Dermis blood vessel endothelial cell (primary cell): ENCODE measurements at regions not wholly inside any gene's neighbourhood (a gene's known extent, or its start where the extent isn't known, plus 50 kb on each side); places are given as distances from the start of the nearest gene placed in this dataset.

Experiments used
- DNase-seq: peaks from one replicate; pipeline ENCODE4 v3.0.0; 2010

DNA sequence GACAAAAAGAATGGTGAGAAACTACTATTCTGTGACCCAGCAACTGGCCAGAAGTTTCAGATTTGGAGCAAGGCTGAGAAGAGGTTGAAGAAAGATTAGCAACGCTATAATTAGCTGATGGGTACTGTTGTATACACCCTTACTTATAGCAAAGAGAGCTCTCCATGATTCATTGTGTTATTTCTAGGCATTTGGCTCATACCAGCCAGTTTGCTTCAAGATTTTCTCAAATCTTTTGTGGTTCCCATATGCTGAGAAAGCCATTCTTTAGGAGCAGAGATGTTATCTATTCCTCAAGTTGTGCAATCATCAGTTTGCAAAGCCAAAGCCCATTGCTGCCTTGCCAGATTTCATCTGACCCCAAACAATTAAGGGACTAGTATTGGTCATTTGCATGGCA, 179.4 kb downstream of the ETS1 start:
- no peak for DNase-seq

DNA sequence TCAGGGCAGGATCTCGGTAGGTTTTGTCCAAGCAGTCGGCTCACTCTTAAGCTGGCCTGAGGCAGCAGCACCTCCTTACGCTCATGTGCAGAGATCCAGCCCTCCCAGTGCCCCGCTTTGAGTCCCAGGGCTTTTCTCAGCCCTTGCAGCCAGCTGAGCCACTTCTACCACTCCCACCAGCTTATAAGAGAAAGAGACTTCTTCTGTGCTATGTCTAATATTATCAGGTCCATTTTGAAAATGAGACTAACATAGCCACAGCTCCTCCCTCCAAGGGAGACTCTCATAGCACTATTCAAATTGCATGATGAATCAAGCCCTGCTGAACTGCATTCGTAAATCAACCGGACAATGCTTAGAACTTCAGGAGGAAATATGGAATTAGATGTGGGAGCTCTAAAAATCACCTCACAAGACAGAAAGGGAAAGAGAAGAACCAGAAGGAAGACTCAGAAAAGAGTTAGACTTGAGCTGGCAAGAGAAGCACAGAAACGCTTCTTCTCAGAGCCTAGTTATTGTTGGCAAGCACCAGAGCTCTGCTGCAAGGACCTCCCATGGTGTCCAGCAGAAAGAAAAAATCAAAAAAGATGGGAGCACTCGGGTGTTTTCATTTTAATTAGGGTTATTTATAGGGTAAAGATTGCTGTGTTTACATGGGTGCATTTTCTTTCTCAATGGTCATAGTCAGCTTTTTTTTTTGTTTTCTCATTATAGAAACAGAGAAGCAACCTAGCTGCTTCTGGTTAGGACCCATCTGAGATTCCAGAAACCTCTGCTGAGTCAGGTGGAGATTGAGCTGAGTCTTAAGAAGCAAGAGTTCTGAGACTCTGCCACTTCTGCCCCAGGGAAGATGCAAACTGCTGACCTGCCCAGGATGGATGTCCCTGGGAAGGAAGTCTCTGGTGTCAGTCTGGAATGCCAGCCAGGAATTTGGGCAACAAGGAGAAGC, 181.4 kb downstream of the ETS1 start:
- no peak for DNase-seq

DNA sequence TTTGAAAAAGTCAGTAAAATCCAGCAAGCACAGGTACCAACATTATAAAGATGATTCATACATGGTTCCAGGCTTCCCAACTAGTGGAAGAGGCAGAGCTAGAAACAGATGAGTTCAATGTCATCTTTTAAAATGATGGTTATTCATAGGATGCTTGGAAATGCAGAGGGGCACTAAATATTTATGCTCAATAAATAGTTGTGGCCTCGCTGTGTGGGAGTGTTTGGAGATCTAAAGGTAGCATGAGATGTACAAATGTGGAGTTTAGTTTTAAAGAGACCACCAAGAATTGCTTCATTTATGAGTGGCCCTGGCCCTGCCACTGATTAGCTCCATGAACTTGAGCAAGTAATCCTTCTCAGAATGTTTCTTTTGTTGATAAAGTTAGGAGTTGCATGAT, 182.2 kb downstream of the ETS1 start:
- DNase-seq: no peak

DNA sequence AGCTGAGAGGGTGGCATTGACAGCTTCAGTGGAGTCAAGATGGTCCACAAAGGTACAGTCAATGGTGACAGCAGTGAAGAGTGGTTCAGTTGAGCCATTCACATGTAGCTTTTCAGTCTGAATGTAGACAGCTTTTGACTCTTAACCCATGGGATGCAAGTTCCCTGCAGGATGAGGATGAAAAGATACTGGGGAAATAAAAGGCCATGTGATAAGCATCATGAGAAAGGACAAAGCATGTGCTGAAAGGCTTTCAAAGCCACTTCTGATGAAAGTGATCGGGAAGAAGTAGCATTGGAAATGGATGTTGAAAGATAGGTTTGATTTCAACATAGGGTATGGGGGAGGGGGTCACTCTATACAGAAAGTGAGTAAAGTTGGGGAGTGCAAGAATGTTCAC, 182.9 kb downstream of the ETS1 start:
- DNase-seq: no peak

- DNase-seq: no peak
Observed at GRCh38 chr11:128400382-128401203, 186.8 kb downstream of the ETS1 start.

DNA sequence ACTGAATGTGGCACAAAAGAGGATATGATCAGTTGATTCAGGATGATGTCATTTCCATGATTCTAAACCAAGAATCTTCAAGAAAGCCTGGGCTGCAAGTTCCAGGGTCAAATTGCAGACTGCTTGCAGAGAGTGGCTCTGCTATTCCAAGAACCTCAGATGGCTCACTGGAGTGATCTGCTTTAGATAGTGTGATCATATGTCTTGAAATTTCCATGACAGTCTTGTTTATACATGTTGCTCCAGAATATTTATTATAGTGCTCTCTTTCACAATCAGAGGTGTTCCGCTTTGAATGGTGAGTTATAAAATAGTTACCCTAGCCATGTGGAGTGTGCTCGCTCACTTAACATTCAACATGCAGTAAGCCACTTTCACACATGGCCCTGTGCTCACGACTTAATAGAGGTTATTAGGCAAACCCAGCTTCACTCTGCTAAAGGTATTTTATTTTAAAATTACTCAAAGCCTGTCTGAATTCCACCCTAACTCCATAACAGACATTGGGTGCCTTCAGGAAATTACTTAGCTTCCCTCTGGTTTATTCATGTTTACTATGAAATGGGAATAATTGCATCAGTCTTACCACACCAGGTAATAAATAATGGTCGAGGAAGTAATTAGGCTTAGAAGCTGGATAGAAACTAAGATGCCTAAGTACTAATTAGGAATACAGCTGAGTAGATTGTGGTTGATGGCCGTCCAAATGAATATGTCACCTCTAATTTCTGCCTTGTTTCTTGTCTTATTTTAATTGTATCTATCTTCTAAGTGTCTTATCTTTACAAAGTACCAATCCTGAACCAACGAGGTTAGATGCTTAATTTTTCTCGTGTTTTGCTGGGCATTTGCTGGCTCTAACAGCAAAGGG, 187.9 kb downstream of the ETS1 start:
- peak; percentile 59 for DNase-seq

DNA sequence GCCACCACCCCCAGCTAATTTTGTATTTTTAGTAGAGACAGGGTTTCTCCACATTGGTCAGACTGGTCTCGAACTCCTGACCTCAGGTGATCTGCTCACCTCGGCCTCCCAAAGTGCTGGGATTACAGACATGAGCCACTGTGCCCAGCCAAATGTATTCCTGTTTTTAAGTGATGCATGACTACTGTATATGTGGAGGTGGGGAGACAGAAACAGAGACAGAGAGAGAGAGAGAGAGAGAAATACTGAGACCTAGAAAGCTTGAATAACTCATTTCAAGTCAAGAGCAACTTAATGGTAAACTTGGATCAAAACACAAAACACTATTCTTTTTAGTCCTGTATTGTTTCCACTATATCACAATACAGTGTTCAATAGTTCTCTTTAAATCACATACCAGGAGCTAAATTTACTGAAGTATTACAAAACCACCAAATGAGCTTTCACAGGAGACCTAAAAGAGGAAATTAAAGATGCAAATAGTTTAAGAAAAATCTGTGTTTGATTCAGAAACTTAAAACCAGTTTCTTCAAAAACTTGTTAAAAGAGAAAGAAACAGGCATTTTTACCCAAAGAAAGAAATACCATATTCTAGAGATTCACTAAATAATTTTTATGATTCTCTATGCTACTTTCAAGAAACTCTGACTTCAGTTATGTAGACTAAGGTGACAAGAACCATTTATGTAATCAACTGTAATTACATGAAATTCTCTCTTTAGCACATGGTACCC, 188.7 kb downstream of the ETS1 start:
- no peak for DNase-seq

GRCh38 chr11:128397362-128397761, 190.0 kb downstream of the ETS1 start:
- DNase-seq: no peak

DNA sequence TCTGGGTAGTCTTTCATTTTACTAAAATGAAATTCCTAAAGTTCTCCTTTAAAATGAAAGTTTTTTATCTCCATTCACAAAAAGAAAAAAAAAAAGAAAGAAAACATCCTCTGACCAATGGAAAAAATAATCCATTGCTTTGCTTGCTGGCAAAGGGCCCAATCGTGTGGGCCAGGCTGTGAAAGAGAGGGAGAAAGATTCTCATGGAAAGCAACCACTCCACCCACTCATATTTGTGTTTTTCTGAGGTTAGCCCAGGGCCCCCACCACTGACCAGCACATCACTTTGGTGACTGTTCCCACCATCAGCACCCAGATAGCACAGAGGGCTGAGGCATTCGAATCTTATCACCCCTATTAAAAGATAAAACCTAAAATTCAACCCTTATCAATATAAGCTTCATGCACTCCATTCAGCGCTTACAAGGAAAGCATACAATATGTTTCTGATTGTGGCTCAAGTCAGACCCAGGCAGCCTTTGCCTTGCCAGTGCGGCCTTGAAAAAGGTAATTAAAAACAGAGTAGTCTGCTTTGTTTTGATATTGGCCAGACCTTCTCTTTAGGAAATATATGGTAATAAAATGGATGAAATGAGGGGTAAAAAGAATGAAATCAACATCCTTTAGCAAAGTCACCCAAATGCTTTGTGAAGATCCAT, 192.8 kb downstream of the ETS1 start:
- DNase-seq: peak; percentile 69

DNA sequence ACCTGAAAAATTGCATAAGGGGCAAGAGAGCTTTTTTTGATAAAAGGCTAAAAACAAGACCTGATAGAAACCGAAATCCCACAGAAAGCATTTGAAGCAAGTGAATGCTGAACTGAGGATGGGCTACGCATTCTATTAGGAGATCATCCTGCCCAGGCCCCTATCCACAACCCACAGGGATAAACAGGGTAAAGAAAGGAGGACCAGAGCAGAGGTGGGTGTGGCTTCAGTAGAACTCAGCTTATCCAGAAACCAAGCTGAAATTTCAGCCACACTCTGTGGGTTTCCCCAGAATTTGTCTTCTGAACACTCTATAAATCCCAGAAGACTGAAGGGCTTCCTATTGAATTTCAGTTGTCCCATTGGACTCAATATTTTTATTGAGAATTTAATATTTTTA, 195.1 kb downstream of the ETS1 start:
- no peak for DNase-seq

DNA sequence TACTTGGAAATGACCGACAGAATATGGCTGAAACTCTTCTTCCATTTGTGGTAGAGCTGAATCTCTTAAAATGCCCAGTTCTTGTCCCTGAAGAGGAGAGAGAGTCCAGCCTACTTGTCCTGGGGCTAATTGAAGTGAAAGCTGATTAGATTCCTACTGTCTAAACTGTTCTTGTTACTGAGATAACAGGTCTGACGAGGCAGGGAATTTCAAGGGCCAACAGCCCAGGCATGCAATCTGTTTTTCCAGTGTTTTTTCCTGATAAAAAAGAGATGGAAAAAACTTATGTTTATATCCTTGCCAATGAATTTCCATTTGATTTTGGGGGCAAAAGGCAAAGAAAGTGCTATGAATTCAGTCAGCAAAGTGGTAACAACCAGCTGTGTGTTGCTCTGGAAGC, 195.5 kb downstream of the ETS1 start:
- no peak for DNase-seq

DNA sequence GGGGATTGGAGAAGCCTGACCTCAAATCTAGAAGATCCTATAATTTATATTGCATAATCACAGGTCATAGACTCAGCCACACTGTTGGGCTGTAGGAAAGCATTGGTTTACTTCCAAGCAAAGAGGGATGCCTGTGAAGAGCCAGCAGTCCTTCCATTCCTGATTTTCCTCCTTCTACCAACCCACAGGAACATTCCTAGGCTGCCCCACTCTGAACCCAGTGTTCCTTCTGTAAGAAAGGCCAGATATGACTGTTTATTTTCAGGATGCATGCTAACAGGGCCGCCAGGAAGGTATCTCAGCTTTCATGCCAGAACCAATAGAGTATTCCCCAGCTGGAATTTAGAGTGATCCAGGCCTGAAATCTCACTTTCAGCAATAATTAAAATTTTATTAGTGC, 197.1 kb downstream of the ETS1 start:
- no peak for DNase-seq

DNA sequence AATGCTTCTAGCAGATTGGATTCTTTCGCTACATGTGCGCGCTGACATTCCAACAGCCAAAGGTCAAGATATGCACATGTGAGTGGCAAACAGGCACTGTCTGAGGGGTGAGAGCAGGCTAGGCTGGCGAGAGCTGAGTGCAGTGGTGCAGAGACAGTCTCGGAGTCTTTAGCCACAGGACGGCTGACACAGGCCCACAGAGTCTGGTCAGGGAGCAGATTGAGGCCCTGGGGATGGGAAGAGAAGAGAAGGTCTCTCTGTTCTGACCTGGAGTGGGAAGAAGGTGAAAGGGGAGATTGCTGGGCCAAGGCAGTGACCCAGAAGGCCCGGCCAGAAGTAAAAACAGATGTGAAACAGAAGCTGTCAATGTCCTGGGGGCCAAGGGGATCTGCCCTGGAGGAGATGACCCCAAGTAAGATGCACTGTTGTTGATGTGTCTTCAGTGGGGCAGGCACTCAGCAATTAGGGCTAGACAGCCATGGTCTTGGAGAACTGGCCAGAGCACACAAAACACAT, 197.8 kb downstream of the ETS1 start:
- DNase-seq: no peak

DNA sequence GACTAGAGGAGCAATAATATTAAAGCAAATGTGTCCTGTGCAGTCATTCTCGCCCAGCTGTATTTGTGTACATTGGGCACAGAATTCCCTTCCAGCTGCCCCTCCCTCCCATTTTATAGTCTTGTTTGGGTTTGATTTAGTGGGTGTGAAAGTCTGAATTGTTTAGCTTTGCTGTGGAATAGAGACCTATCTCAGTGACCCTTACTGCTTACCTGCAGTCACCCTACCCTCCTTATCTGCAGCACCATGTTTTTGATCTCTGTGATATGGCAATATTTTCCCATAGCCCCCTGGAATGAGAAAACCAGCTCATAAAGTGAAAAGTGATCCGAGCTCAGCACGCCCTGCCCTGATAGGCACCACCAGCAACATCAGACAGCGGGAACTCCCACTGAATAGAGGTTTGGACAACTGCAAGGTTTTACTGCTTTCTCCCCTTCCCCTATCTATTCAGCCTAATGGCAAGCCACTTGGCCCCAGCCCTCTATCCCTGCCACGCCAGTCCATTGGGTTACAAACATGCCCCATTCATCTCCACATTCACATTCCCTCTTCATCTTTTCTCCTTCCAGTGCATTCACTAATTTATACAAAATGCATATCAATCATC, 199.0 kb downstream of the ETS1 start:
- no peak for DNase-seq

DNA sequence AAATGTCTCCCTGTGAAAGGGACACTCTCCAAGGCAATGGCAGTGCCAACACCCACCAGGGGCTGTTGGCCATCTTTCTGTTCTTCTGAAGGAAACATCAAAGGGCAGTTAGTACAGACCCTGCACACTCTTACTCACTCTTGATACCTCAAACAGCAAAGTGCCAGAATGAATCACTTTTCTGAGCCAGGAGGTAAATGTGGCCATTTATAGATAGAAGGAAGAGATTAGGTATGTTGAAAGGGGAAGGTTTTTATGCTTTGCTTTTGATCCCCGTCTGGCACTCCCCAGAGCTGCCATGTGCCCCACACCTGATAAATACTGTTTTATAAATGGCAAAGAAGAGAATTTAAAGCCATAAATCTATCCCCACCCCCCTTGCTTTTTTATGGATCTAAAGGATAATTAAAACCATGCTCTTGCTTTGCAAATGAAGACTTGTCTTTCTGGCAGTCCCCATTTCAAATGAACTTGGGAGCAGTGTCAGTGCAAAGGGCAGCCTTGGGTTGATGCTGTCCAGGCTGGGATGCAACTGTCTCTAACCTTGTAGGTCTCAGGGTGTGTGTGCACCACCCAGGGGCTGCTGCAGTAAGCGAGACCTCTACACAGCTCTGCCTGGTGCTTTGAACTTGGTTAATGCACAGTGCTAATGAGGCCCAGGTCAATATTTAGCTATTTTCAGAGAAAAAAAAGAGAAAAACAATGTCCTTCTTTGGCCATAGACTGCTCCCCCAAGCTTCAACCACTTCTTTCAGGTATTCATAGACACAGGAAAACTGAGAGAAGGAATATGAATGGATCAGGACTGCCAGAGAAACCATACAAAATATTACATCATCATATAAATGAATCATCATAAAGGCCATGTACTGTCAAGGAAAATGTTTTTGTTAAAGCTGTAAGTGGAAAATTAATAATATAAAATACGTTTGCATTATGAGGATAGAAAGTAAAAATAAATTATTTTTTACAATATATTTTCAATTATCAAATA, 207.5 kb downstream of the ETS1 start:
- no peak for DNase-seq

DNA sequence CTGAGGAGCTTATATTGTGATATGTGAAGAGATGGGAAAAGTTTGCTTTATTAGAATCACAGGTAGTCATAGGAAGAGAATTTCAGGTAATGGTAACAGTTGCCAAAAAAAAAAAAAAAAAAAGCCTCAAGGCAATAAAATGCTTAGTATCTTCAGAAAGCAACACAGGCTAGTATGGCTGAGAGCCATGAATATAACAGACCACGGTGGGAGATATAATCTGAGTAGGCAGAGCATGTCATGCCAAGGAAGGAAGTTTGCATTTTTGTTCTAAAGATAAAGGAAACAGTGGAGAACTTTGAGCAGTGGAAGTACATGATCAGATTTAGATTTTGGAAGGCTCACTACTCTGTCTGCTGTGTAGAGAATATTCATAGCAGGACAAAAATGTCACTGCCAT, 211.4 kb downstream of the ETS1 start:
- DNase-seq: peak; percentile 17

DNA sequence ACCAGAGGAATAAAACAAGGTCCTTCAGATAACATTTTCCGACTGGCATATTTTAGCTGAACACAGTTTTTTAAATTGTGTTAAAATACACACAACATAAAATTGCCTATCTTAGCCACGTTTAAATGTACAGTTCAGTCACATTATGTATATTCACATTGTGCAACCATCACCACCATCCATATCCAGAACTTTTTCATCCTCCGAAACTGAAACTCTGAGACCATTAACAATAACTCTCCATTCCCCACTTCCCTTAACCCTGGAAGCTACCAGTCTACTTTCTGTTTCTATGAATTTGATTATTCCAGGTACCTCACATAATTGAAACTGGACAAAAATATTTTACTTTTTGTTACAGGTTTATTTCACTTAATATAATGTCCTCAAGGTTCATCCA, 213.3 kb downstream of the ETS1 start:
- no peak for DNase-seq

- no peak for DNase-seq
Observed at GRCh38 chr11:128372977-128373376, 214.4 kb downstream of the ETS1 start.

- no peak for DNase-seq
Observed at GRCh38 chr11:128367573-128367972, 219.8 kb downstream of the ETS1 start.

- DNase-seq: peak; percentile 73
Observed at GRCh38 chr11:128365044-128365443, 222.3 kb downstream of the ETS1 start.
